D721Med (cell line): ENCODE measurements at regions not wholly inside any gene's neighbourhood (a gene's known extent, or its start where the extent isn't known, plus 50 kb on each side); places are given as distances from the start of the nearest gene placed in this dataset.

Experiments
- DNase-seq: peaks from one replicate; pipeline ENCODE4 v3.0.0; 2011; ENCODE audit warnings: low spot score; ENCODE audit not compliant: insufficient read length
- FAIRE-seq: peaks from 2 replicates; lab custom pipeline; 2011; peaks lifted over from hg19 to GRCh38; lab: Jason Lieb, UNC
- CTCF ChIP-seq: IDR thresholded peaks from 2 replicates; pipeline ENCODE4 v1.5.1; 2012; ENCODE audit warnings: mild to moderate bottlenecking, control low read depth; ENCODE audit not compliant: insufficient read depth; ENCODE audit errors: missing control alignments

- FAIRE-seq (no peak), DNase-seq (no peak)
- TF ChIP-seq CTCF: no peak
Observed at GRCh38 chr20:22285555-22285954, 298.8 kb downstream of the FOXA2 start.

GRCh38 chr20:22282696-22283095, 301.7 kb downstream of the FOXA2 start:
- no peak for DNase-seq
- no peak for FAIRE-seq
- no peak for TF ChIP-seq CTCF

GRCh38 chr20:22274330-22274729, 310.0 kb downstream of the FOXA2 start:
- no peak for DNase-seq
- no peak for TF ChIP-seq CTCF
- no peak for FAIRE-seq

GRCh38 chr20:22268675-22269074, 315.7 kb downstream of the FOXA2 start:
- no peak for FAIRE-seq
- no peak for DNase-seq
- no peak for TF ChIP-seq CTCF

- FAIRE-seq: no peak
- no peak for DNase-seq
- TF ChIP-seq CTCF: no peak
Observed at GRCh38 chr20:22264917-22265316, 319.5 kb downstream of the FOXA2 start.

- FAIRE-seq (no peak), DNase-seq (no peak)
- no peak for TF ChIP-seq CTCF
Observed at GRCh38 chr20:22260506-22260905, 323.9 kb downstream of the FOXA2 start.

GRCh38 chr20:22257912-22258311, 326.5 kb downstream of the FOXA2 start:
- FAIRE-seq (no peak), DNase-seq (no peak)
- TF ChIP-seq CTCF: no peak
